MV-4-11 (cell line): ENCODE measurements at regions not wholly inside any gene's neighbourhood (a gene's known extent, or its start where the extent isn't known, plus 50 kb on each side); places are given as distances from the start of the nearest gene placed in this dataset.

Source experiments
- DNase-seq: peaks from one replicate; lab custom pipeline; 2025; lab: John Stamatoyannopoulos, UW

DNA sequence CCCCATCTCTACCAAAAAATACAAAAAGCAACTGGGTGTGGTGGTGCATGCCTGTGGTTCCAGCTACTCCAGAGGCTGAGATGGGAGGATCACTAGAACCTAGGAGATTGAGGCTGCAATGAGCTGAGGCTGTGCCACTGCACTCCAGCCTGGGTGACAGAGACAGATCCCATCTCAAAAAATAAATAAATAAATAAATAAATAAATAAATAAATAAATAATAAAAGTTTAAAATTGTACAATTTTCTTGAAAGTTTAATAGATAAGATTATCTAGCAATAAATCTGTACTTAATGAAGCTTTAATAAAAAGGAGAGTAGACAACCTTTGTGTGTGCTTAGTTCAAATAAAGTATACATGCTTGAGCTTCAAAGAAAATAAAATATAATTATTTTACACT, 310.0 kb upstream of the LRIG3 start:
- no peak for DNase-seq

DNA sequence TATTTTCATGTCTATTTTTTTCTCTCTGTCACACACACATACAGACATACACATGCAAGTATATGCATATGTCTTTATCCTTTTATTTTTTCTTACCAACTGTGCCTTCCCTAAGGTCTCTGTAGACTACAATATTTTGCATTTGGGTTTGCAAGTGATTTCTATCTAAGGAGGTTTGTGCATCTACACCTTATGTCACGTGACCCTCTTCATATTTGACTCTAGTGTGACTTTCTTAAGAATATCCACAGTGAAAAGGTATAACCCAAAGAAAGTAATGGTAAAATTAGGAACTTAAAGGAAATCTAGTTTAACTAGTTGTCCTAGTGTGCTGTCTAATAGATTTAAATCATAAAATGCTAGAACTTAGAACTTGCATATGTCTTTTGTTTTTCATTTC, 298.8 kb upstream of the LRIG3 start:
- DNase-seq, result no peak

GRCh38 chr12:59196989-59197388, 276.7 kb upstream of the LRIG3 start:
- no peak for DNase-seq

GRCh38 chr12:59194794-59195193, 274.5 kb upstream of the LRIG3 start:
- no peak for DNase-seq

- DNase-seq, result no peak
Measured at GRCh38 chr12:59193476-59194050, 273.3 kb upstream of the LRIG3 start.

- DNase-seq, result no peak
Measured at GRCh38 chr12:59191372-59191771, 271.1 kb upstream of the LRIG3 start.

DNA sequence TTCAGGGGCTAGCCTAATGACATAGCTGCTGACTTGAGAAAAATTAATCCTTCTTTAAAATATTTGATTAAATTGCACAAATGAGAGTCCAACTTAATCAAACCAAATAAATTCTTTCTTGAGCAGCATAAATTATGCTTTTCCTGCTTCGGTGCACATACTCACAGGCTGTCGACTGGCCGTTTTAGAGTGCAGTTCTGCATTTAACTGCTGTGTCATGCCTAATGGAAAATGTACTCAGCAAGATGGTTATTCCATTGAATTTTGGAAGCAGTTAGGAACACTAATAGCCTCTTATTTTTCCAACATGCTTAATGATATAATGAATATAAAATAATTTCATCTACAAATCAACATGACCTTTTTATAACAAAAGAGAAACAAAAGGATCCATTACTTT, 266.1 kb upstream of the LRIG3 start:
- no peak for DNase-seq

- DNase-seq, result peak; percentile 93
Measured at GRCh38 chr12:59185295-59185694, 265.0 kb upstream of the LRIG3 start.

DNA sequence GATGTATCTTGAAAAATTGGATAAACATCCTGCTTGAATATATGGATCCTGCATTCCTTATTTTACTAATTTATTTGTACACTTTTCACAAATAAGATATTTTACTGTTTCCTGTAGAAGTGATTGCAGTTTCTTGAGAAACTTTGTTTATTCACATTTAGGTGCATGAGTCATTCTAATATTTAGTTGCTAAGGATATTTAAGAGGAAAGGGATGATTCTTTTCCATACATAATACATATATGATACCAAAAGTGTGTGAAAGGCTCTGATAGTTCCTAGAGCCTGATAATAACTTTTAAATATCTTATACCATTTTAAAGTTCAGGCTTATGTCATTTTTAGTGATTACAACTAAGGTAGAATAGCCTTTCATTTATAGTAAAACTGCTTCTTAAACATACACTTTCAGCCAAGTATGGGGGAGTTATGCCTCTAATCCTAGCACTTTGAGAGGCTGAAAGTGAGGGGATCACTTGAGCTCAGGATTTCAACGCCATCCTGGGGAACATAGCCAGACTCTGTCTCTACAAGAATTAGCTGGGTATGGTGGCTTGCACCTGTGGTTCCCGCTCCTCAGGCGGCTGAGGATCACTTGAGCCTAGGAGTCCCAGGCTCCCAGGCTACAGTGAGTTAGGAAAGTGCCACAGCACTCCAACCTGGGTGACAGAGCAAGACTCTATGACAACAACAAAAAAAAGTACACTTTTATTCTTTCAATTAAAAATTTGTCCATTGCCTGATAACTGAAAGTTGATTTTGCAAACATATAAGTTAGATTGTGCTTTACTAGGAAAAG, 262.6 kb upstream of the LRIG3 start:
- no peak for DNase-seq

DNA sequence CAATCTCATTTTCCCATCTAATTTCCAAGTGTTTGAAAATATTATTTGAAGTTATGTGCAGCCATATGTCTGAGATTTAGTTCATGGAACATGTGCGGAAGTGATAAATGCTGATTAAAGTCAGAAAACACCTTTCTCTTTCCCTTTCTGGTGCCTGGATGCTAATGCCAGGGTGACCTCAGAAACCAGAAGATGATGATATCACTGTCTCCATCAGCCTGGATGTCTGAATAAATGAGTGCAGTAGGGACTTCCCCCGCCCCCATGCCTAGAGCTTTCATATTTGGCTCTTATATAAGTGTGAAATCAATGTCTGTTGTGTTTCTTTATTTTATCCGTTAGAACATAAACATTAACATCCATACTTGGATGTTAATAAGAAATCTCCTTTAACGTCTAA, 261.9 kb upstream of the LRIG3 start:
- DNase-seq, result no peak

GRCh38 chr12:59181196-59181777, 261.0 kb upstream of the LRIG3 start:
- DNase-seq, result no peak

DNA sequence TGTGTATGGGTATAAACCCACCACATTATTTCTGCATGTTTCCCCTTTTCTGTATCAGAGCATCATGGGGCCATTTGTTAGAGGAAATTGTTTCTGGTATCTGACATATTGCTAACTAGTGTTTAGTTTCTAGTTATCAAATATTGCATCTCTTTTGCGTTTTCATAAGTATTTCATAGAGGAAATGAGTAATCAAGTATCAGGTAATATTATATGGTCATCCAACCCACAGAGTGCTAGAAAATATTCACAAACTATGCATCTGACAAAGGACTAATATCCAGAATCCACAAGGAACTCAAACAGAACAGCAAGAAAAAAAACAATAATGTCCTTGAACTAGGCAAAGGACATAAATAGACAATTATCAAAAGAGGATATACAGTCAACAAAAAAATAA, 258.9 kb upstream of the LRIG3 start:
- DNase-seq, result no peak

GRCh38 chr12:59173695-59174094, 253.4 kb upstream of the LRIG3 start:
- DNase-seq, result no peak

DNA sequence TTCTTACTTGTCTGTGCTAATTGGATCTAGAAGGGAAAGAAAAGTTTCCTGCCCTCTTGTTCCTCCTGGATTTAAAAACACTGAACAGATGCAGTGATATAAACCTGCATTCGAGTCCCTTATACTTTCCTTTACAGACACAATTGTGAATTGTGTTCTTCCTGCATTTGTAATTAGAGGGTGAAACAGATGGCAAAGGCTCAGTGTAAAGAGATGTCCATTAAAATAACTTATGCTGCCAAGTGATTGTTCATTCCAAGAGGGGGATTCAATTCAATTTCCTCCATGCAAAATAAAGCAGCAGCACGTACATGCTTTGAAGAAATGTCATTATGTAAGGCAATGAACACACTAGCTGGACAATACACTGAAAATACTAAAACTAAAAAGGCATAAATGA, 248.3 kb upstream of the LRIG3 start:
- no peak for DNase-seq

DNA sequence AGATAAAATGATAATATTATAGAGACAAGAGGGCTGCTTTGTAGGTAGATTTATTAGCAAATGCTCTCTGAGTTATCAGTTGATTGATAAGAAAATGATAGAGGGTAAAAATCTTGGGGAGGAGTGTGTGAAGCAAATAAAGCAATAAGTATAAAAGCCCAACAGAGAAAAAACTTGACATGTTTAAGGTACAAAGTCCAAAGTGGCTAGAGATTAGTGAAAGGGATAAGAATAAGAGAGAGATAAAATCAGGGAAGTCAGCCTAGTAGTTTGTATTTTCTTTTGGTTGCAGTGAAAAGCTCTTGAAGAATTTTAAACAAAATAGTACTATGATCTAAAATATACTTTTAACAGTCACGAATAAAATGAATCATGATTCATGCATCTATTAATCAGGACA, 246.2 kb upstream of the LRIG3 start:
- DNase-seq, result no peak

GRCh38 chr12:59164991-59165718, 244.9 kb upstream of the LRIG3 start:
- peak; percentile 5 for DNase-seq

GRCh38 chr12:59164226-59164625, 243.9 kb upstream of the LRIG3 start:
- DNase-seq, result no peak

DNA sequence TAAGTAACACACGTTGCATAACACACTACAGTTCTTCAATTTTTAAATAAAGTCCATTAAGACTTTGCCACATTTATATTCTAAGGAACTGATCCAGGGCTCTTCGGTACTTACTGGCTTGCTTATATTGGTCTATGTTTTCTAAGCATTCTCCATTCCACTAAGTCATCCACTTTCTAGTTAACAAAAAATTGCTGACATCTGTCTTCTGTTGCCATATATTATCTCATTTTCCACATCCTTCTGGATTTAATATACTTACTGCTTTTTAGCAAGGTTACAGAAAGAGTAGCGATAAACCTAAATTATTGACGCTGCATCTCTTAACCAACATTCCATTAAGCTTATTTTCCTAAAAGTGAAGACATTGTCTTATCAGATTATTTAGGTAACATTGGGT, 238.4 kb upstream of the LRIG3 start:
- no peak for DNase-seq

DNA sequence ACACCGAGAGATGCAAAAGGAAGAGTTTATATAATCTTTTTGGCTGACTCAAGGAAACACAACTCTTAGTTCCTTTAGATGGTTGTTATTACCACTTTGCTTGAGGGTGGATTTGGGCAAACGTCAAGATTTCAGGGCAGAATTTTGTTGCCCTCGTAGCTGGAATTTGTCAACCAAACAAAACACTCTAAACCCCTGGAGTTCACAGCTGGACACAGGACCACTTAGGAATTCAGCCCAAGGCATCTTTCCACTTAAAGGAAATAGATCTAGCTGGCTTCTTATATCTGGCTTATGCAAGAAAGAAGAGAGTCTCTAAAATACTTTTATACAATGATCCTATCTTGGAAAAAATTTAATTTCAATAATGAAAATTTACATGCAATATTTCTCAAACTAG, 237.8 kb upstream of the LRIG3 start:
- DNase-seq, result no peak

GRCh38 chr12:59155448-59155847, 235.1 kb upstream of the LRIG3 start:
- DNase-seq, result no peak

- no peak for DNase-seq
Measured at GRCh38 chr12:59151243-59151642, 230.9 kb upstream of the LRIG3 start.

DNA sequence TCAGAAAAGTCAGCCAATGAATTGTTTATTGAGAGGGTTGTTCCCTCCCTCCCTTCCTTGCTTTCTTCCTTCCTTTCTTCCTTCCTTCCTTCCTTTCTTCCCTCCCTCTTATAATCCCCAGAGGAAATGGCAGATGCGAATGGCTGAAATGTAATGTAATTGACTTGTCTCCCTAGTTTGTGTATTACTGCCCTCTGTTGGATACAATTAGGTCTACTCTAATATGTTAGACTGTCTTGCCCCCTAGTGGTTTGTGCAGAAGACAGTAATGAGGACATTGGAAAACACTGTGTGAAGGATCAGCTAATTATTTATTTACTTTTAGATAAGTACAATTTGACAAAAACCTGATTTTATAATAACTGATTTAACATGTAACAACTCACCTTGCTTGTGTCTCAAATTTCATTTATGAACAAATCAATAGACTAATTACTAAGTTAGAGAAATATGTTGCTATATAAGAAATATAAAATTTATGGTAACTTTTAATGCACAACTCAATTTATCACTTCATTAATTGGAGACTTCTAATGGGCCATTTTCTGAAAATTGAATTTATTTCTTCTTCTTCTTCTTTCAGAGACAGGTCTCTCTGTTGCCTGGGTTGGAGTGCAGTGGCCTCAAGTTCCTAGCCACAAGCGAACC, 229.8 kb upstream of the LRIG3 start:
- DNase-seq, result peak; percentile 70
